ENCODE measurements at regions not wholly inside any gene's neighbourhood (a gene's known extent, or its start where the extent isn't known, plus 50 kb on each side); places are given as distances from the start of the nearest gene placed in this dataset.

- TF ChIP-seq, protein P1, sequence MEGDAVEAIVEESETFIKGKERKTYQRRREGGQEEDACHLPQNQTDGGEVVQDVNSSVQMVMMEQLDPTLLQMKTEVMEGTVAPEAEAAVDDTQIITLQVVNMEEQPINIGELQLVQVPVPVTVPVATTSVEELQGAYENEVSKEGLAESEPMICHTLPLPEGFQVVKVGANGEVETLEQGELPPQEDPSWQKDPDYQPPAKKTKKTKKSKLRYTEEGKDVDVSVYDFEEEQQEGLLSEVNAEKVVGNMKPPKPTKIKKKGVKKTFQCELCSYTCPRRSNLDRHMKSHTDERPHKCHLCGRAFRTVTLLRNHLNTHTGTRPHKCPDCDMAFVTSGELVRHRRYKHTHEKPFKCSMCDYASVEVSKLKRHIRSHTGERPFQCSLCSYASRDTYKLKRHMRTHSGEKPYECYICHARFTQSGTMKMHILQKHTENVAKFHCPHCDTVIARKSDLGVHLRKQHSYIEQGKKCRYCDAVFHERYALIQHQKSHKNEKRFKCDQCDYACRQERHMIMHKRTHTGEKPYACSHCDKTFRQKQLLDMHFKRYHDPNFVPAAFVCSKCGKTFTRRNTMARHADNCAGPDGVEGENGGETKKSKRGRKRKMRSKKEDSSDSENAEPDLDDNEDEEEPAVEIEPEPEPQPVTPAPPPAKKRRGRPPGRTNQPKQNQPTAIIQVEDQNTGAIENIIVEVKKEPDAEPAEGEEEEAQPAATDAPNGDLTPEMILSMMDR (IDR thresholded peaks at IDR 0.05): no peak
- no peak for TF ChIP-seq EP300 (IDR thresholded peaks at IDR 0.05)
These were observed 412.3 kb downstream of the RPS29 start for GRCh38 chr14:49173765-49174373.

Measured in ovary (tissue), 3 donors.